B cell (primary cell): ENCODE measurements at regions not wholly inside any gene's neighbourhood (a gene's known extent, or its start where the extent isn't known, plus 50 kb on each side); places are given as distances from the start of the nearest gene placed in this dataset.

ENCODE experiments used
- ATAC-seq: fragments of 200-7000 bp; cut with Tn5 transposase; one replicate; pipeline ENCODE4 v1.10.0; 2021; ENCODE audit warnings: low read depth, mild to moderate bottlenecking, moderate number of reproducible peaks, moderate library complexity
- CTCF ChIA-PET: fragments of 350-600 bp; sonication (Branson Sonifier 250); formaldehyde crosslinking; loops from one replicate; lab custom pipeline; 2021; ENCODE audit warnings: antibody characterized with exemption, inconsistent platforms; lab: Charles Lee
- POLR2A ChIA-PET: fragments of 350-600 bp; sonication (Branson Sonifier 250); formaldehyde crosslinking; loops from one replicate; lab custom pipeline; 2021; ENCODE audit warnings: antibody characterized with exemption; lab: Charles Lee
- DNase-seq: peaks from one replicate; pipeline ENCODE4 v3.0.0; 2013
- H2AFZ ChIP-seq: 2 replicates; pipeline ENCODE4 v1.6.1; 2012; ENCODE audit warnings: mild to moderate bottlenecking, low read depth, low read length; ENCODE audit not compliant: insufficient read depth, poor library complexity, severe bottlenecking
- H3K27ac ChIP-seq, 2 donors: 1 replicate in 1 of 2; 2 replicates in 1 of 2; pipeline ENCODE4 v1.5.1; 2012 to 2013; ENCODE audit warnings: low read length in 2 of 2, mild to moderate bottlenecking in 2 of 2, moderate library complexity in 1 of 2
- H3K27me3 ChIP-seq, 4 experiments: fragments of 200-600 bp in 1 of 4; sonication (generic) in 1 of 4; replicated peaks in 1 of 4; 1 replicate in 2 of 4; 2 replicates in 2 of 4; pipeline versions ENCODE4 v1.6.1 to v1.7.0; 2013 to 2016; ENCODE audit warnings: low read length in 3 of 4, mild to moderate bottlenecking in 2 of 4, mixed read lengths in 1 of 4, moderate library complexity in 1 of 4; ENCODE audit not compliant: insufficient read depth in 4 of 4, control insufficient read depth in 3 of 4; ENCODE audit errors: control extremely low read depth in 1 of 4
- H3K36me3 ChIP-seq, 2 experiments: replicated peaks in 1 of 2; 1 replicate in 1 of 2; 2 replicates in 1 of 2; pipeline versions ENCODE4 v1.6.1 to v1.7.1; 2013; ENCODE audit warnings: low read length in 1 of 2; ENCODE audit not compliant: insufficient read depth in 2 of 2, control insufficient read depth in 1 of 2; ENCODE audit errors: control extremely low read depth in 1 of 2, extremely low read depth in 1 of 2
- H3K4me1 ChIP-seq, 2 donors: fragments of 200-600 bp in 1 of 2; sonication (generic) in 1 of 2; 1 replicate in 1 of 2; 2 replicates in 1 of 2; pipeline versions ENCODE4 v1.5.1 to v1.6.1; 2013 to 2017; ENCODE audit warnings: low read length in 2 of 2; ENCODE audit not compliant: control insufficient read depth in 2 of 2, insufficient read depth in 2 of 2
- H3K4me2 ChIP-seq: replicated peaks from 2 replicates; pipeline ENCODE3; 2012; ENCODE audit warnings: mild to moderate bottlenecking, low read depth, low read length; ENCODE audit not compliant: poor library complexity, severe bottlenecking
- H3K4me3 ChIP-seq, 5 experiments: fragments of 200-600 bp in 1 of 5; sonication (generic) in 1 of 5; 1 replicate in 3 of 5; 2 replicates in 2 of 5; pipeline versions ENCODE4 v1.5.1 to v1.7.0; 2011 to 2016; ENCODE audit warnings: low read length in 4 of 5, mild to moderate bottlenecking in 4 of 5, low read depth in 2 of 5, control low read depth in 1 of 5, moderate library complexity in 1 of 5; ENCODE audit not compliant: insufficient read depth in 1 of 5; ENCODE audit errors: control extremely low read depth in 1 of 5, extremely low read depth in 1 of 5
- H3K79me2 ChIP-seq: fragments of 200-600 bp; sonication (generic); one replicate; pipeline ENCODE4 v1.6.0; 2016; ENCODE audit warnings: low read length; ENCODE audit not compliant: control insufficient read depth, insufficient read depth
- H3K9ac ChIP-seq: fragments of 200-600 bp; sonication (generic); 2 replicates; pipeline ENCODE4 v1.6.1; 2017; ENCODE audit warnings: mild to moderate bottlenecking, low read length, moderate library complexity
- H3K9me3 ChIP-seq, 3 donors: one replicate each; pipeline versions ENCODE4 v1.6.1 to v1.7.1; 2013; ENCODE audit warnings: low read length in 2 of 3; ENCODE audit not compliant: control insufficient read depth in 2 of 3, insufficient read depth in 1 of 3; ENCODE audit errors: control extremely low read depth in 1 of 3
- H4K20me1 ChIP-seq: 2 replicates; pipeline ENCODE4 v1.6.0; 2012; ENCODE audit warnings: mild to moderate bottlenecking, low read length; ENCODE audit not compliant: insufficient read depth, control insufficient read depth, poor library complexity, severe bottlenecking
- H3K27ac Mint-ChIP-seq: one replicate; pipeline ENCODE4 v1.8.0; 2021; ENCODE audit warnings: mixed read lengths
- H3K27me3 Mint-ChIP-seq: one replicate; pipeline ENCODE4 v1.8.0; 2021; ENCODE audit warnings: mixed read lengths
- H3K4me1 Mint-ChIP-seq: one replicate; pipeline ENCODE4 v1.8.0; 2021; ENCODE audit warnings: mixed read lengths
- H3K4me3 Mint-ChIP-seq: one replicate; pipeline ENCODE4 v1.8.0; 2021; ENCODE audit warnings: mixed read lengths
- H3K9me3 Mint-ChIP-seq: one replicate; pipeline ENCODE4 v1.8.0; 2022; ENCODE audit warnings: mixed read lengths; ENCODE audit not compliant: insufficient read depth
- CTCF ChIP-seq: fragments of 200-600 bp; IDR thresholded peaks from one replicate; pipeline ENCODE4 v1.8.0; 2022; ENCODE audit warnings: antibody characterized with exemption, mild to moderate bottlenecking
- EZH2 ChIP-seq: IDR thresholded peaks from 2 replicates; pipeline ENCODE4 v1.6.1; 2012; ENCODE audit warnings: borderline replicate concordance, low read depth, mild to moderate bottlenecking, moderate library complexity, low read length; ENCODE audit not compliant: insufficient read depth, poor library complexity, severe bottlenecking
- WGBS: methylation state at CpG from one replicate; pipeline ENCODE4 v1.1.5; 2013; ENCODE audit warnings: missing lambda C conversion rate; ENCODE audit not compliant: insufficient coverage; 5-methylcytosine and 5-hydroxymethylcytosine counted together
- intact Hi-C: fragments of 100-400 bp; cut with micrococcal nuclease; formaldehyde crosslinking; loops from one replicate; pipeline ENCODE4 v1.10.0; 2022

- Histone ChIP-seq H3K9me3 (no peaks in the 10 kb centered on the region), H3K27ac (no peak overlapping the region), H3K36me3 (no peaks in the 10 kb centered on the region), H3K4me3 (no peak overlapping the region), H4K20me1 (no peaks in the 10 kb centered on the region), H2AFZ (no peak overlapping the region), H3K79me2 (no peaks in the 10 kb centered on the region), H3K9ac (no peak overlapping the region), H3K4me2 (no peak overlapping the region), H3K4me1 (no peaks in the 10 kb centered on the region), H3K27me3 (peaks cover 0 to 3% (median 0%) of the 10 kb centered on the region in 4 experiments)
- WGBS, result no CpG with 5 or more reads among the region's 1 CpG
- Mint-ChIP-seq H3K27ac (no peak overlapping the region), H3K27me3 (peaks cover 13% of the 10 kb centered on the region), H3K4me3 (no peak overlapping the region), H3K9me3 (no peaks in the 10 kb centered on the region), H3K4me1 (no peaks in the 10 kb centered on the region)
- intact Hi-C loops, result no loop called here
- CTCF ChIA-PET, result no interaction called here
- POLR2A ChIA-PET, result no interaction called here
- no peak for DNase-seq
- no peak for TF ChIP-seq EZH2
- TF ChIP-seq CTCF, result no peak
- no peak for ATAC-seq
Measured at GRCh38 chr7:108634535-108634934, 64.9 kb downstream of the DNAJB9 start.

GRCh38 chr7:108637049-108637621 is 67.5 kb downstream of the DNAJB9 start:
- CTCF ChIA-PET, result no interaction called here
- Mint-ChIP-seq H3K27ac (no peak overlapping the region), H3K9me3 (no peaks in the 10 kb centered on the region), H3K4me3 (no peak overlapping the region), H3K27me3 (peaks cover 19% of the 10 kb centered on the region), H3K4me1 (no peaks in the 10 kb centered on the region)
- Histone ChIP-seq H3K9me3 (no peaks in the 10 kb centered on the region), H2AFZ (no peak overlapping the region), H3K27ac (no peak overlapping the region), H3K36me3 (no peaks in the 10 kb centered on the region), H3K9ac (no peak overlapping the region), H3K79me2 (no peaks in the 10 kb centered on the region), H3K4me2 (no peak overlapping the region), H3K27me3 (peaks cover 0 to 3% (median 0%) of the 10 kb centered on the region in 4 experiments), H3K4me3 (no peak overlapping the region), H4K20me1 (no peaks in the 10 kb centered on the region), H3K4me1 (no peaks in the 10 kb centered on the region)
- intact Hi-C loops, result no loop called here
- ATAC-seq, result no peak
- DNase-seq, result no peak
- no peak for TF ChIP-seq EZH2
- TF ChIP-seq CTCF, result no peak
- 79% methylated on average over 2 of the region's 3 CpGs for WGBS
- POLR2A ChIA-PET, result no interaction called here
